ENCODE measurements at regions not wholly inside any gene's neighbourhood (a gene's known extent, or its start where the extent isn't known, plus 50 kb on each side); places are given as distances from the start of the nearest gene placed in this dataset.

DNA sequence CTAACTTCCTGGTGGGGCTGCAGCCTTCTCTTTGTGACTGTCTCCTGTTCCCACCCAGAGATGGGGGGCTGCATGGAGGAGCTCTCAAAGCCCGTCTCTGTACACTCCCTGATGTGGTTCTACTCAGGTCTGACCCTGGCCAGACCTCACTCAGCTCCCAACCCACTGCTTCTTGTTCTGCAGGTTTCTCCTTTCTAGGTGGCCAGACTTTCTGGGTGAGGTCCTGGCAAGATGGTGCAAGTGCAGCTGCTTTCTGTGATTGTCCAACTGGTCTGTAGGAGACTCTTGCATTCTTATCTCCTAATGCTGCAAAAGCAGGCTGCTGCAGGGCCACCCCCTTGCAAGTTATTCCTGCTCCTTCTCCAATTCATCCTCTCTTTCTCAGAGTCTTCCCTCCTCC lies 77.4 kb upstream of the XCR1 start:
- TF ChIP-seq, protein P1, sequence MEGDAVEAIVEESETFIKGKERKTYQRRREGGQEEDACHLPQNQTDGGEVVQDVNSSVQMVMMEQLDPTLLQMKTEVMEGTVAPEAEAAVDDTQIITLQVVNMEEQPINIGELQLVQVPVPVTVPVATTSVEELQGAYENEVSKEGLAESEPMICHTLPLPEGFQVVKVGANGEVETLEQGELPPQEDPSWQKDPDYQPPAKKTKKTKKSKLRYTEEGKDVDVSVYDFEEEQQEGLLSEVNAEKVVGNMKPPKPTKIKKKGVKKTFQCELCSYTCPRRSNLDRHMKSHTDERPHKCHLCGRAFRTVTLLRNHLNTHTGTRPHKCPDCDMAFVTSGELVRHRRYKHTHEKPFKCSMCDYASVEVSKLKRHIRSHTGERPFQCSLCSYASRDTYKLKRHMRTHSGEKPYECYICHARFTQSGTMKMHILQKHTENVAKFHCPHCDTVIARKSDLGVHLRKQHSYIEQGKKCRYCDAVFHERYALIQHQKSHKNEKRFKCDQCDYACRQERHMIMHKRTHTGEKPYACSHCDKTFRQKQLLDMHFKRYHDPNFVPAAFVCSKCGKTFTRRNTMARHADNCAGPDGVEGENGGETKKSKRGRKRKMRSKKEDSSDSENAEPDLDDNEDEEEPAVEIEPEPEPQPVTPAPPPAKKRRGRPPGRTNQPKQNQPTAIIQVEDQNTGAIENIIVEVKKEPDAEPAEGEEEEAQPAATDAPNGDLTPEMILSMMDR (IDR thresholded peaks at IDR 0.05) = no peak
- no peak for TF ChIP-seq POLR2A (IDR thresholded peaks at IDR 0.05)
